22Rv1 (cell line): ENCODE measurements at regions not wholly inside any gene's neighbourhood (a gene's known extent, or its start where the extent isn't known, plus 50 kb on each side); places are given as distances from the start of the nearest gene placed in this dataset.
"Not testable (repeated sequence)": the region's sequence is repeated elsewhere in the genome, so short reads cannot be mapped to it uniquely, and the experiment has no call there.

Experiments used
- H3K27ac ChIP-seq: fragments of 450-650 bp; 2 replicates; pipeline ENCODE4 v1.5.1; 2017
- ZFX ChIP-seq: fragments of 450-650 bp; IDR thresholded peaks from 2 replicates; pipeline ENCODE4 v1.6.1; 2017; ENCODE audit warnings: antibody characterized with exemption, borderline replicate concordance
- TF ChIP-seq, protein P1 (sequence below): fragments of 450-650 bp; IDR thresholded peaks from 2 replicates; pipeline ENCODE4 v1.5.1; 2017; ENCODE audit warnings: mild to moderate bottlenecking

DNA sequence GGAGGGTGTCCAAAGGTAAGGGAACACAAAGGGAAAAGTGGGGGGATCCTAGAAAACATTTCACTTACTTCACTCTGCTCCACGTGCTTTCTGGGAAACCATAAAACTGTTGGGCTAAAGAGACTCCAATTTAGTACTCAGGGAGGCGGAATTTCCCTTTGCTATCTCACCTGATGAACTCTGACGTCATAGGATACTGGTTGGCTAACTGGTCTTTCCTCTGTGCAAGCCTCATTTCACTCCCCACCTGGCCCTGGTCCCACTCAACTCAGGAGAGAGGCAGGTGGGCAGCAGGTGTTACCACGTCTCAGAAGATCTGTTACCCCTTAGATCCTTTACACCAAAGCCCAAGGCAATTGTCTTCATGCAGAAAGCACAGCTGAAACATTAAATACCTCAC lies 51.8 kb upstream of the PMAIP1 start:
- H3K27ac ChIP-seq: no peak overlapping the region
- TF ChIP-seq, protein P1, sequence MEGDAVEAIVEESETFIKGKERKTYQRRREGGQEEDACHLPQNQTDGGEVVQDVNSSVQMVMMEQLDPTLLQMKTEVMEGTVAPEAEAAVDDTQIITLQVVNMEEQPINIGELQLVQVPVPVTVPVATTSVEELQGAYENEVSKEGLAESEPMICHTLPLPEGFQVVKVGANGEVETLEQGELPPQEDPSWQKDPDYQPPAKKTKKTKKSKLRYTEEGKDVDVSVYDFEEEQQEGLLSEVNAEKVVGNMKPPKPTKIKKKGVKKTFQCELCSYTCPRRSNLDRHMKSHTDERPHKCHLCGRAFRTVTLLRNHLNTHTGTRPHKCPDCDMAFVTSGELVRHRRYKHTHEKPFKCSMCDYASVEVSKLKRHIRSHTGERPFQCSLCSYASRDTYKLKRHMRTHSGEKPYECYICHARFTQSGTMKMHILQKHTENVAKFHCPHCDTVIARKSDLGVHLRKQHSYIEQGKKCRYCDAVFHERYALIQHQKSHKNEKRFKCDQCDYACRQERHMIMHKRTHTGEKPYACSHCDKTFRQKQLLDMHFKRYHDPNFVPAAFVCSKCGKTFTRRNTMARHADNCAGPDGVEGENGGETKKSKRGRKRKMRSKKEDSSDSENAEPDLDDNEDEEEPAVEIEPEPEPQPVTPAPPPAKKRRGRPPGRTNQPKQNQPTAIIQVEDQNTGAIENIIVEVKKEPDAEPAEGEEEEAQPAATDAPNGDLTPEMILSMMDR: no peak
- TF ChIP-seq ZFX: no peak

DNA sequence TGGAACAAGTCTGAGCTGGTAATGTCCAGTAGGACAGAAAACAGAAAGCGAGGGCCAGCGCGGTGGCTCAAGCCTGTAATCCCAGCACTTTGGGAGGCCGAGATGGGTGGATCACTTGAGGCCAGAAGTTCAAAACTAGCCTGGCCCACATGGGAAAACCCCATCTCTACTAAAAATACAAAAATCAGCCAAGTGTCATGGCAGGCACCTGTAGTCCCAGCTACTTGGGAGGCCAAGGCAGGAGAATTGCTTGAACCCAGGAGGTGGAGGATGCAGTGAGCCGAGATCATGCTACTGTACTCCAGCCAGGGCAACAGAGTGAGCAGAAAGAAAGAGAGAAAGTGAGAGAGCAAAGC lies 52.3 kb upstream of the PMAIP1 start:
- H3K27ac ChIP-seq: not testable (repeated sequence)

DNA sequence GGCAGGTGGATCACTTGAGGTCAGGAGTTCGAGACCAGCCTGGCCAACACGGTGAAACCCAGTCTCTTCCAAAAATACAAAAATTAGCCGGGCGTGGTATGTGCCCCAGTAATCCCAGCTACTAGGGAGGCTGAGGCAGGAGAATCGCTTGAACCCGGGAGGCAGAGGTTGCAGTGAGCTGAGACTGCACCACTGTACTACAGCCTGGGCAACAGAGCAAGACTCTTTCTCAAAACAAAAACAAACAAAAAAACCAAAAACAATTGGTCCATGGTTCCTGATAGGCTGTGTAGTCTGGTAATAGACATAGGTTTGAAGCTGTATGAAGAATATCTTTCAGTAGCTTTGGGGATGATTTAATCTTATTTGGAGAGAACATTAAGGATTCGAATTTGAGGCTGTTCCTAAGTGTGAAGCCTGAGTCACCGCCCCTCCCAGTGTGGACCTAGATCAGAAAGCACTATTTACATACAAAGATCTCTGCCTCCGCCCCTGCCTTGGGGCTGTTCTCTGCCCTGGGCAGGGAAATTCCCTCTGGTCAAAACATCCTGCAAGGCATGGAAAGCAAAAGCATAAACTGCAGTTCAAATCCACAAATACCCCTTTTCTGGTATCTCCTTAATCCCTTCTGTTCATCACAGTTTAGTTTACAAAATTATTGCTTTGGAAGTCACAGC lies 52.8 kb upstream of the PMAIP1 start:
- H3K27ac ChIP-seq: no peak overlapping the region
- TF ChIP-seq, protein P1: no peak
- no peak for TF ChIP-seq ZFX

DNA sequence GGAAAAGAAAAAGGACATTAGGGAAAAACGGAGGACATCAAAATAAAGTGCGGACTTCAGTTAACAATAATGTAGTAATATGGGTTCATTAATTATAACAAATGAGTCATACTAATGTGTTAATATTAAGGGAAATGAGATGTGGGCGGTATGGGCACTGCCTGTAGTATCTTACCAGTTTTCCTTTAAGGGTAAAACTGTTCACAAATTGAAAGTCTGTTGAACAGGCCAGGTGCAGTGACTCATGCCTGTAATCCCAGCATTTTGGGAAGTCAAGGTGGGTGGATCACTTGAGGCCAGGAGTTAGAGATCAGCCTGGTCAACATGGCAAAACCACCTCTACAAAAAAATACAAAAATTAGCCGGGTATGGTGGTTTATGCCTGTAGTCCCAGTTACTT lies 56.8 kb upstream of the PMAIP1 start:
- TF ChIP-seq, protein P1: no peak
- no peak for TF ChIP-seq ZFX
- no peak overlapping the region for H3K27ac ChIP-seq

DNA sequence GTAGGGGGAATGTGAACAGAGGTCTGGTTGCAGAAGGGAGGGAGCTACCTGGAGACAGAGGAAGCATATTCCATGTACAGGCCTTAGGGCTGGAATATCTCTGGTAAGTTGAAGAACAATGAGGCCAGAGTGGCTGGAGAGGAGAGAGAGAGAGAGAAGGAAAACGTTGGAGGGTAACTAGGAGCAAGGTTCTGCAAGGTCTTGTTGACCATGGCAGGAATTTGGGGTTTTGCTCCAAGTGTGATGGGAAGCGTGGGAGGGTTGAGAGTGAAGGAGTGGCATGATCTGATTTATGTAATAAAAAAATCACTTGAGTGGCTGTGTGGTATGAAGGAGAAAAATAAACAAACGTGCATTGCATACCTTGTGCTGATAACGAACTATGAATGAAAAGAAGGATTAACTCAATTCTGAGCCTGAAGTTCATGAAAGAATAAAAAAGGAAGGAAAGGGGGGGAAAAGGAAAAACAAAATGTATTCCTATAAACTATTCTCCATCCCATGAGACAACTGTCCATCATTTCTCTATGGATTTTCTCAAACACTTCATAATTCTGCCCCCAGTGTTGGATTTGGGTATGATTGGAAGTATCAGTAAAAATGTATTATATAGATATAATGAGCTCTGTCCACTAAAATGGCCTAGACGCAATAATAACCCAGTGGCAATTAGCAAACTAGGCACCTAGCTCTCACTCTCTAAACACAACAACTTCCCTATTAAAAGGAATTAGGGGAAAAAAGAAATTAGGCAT lies 59.7 kb upstream of the PMAIP1 start:
- H3K27ac ChIP-seq: no peak overlapping the region
- TF ChIP-seq, protein P1: no peak
- TF ChIP-seq ZFX: no peak

DNA sequence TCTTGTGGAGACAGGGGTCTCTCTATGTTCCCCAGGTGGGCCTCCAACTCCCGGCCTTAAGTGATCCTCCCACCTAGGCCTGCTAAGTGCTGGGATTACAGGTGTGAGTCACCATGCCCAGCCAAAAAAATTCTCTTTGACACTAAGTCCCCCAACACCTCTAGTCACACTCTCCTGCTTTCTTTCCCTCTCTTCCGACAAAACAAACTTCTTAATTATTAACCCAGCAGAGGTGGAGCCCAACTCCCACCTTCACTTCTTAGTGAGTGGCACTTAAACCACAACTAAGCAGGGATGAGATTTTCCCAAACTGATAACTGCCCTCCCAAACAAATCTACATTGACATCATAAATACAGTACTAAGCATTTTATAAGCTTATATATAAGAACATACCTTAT lies 60.5 kb upstream of the PMAIP1 start:
- no peak overlapping the region for H3K27ac ChIP-seq
- no peak for TF ChIP-seq ZFX
- TF ChIP-seq, protein P1: no peak

DNA sequence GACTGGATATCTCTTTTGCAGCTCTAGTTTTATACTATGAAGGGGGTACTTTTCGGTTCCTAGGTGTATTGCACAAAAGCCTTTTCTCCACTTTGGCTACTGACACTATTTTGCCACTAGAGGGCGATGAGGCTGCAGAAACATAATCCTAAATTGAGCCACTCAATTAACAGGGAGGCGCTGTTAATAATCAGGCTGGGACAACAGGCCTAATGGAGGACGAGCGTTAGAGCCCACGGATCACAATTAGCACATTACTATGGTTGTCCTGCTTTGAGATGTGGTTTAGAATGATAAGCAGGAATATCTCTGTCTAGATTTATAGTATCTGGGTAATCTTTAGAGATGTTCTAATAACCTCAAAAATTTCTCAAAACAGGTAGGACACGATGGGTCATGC lies 62.2 kb upstream of the PMAIP1 start:
- no peak for TF ChIP-seq ZFX
- TF ChIP-seq, protein P1: peak; percentile 92
- no peak overlapping the region for H3K27ac ChIP-seq
